Lung (tissue), 11 donors: ENCODE measurements at regions not wholly inside any gene's neighbourhood (a gene's known extent, or its start where the extent isn't known, plus 50 kb on each side); places are given as distances from the start of the nearest gene placed in this dataset.

ENCODE experiments used
- ATAC-seq: fragments of 200-7000 bp; cut with Tn5 transposase; one replicate; pipeline ENCODE4 v1.9.1; 2020; ENCODE audit warnings: moderate number of reproducible peaks; ENCODE audit not compliant: insufficient read depth, low FRiP score
- DNase-seq, 3 donors: peaks; one replicate each; pipeline ENCODE4 v3.0.0-alpha.2; 2013 to 2017
- H3K27ac ChIP-seq, 2 donors: one replicate each; pipeline ENCODE4 v1.5.1; 2013; ENCODE audit warnings: mild to moderate bottlenecking in 2 of 2, moderate library complexity in 2 of 2, control low read depth in 1 of 2, inconsistent platforms in 1 of 2, low read depth in 1 of 2, low read length in 1 of 2
- H3K27me3 ChIP-seq, 3 donors: one replicate each; pipeline ENCODE4 v1.5.1; 2013; ENCODE audit warnings: low read length in 2 of 3; ENCODE audit not compliant: control insufficient read depth in 3 of 3, insufficient read depth in 3 of 3
- H3K36me3 ChIP-seq, 4 donors: one replicate each; pipeline ENCODE4 v1.5.1; 2013; ENCODE audit warnings: low read length in 4 of 4, mild to moderate bottlenecking in 1 of 4, moderate library complexity in 1 of 4; ENCODE audit not compliant: control insufficient read depth in 4 of 4, insufficient read depth in 4 of 4
- H3K4me1 ChIP-seq, 5 donors: one replicate each; pipeline ENCODE4 v1.5.1; 2013; ENCODE audit warnings: low read length in 5 of 5, mild to moderate bottlenecking in 2 of 5, moderate library complexity in 1 of 5; ENCODE audit not compliant: control insufficient read depth in 5 of 5, insufficient read depth in 5 of 5
- H3K4me3 ChIP-seq: one replicate; pipeline ENCODE4 v1.5.1; 2013; ENCODE audit warnings: mild to moderate bottlenecking, control low read depth, moderate library complexity
- H3K9ac ChIP-seq, 2 donors: one replicate each; pipeline ENCODE4 v1.5.1; 2013; ENCODE audit warnings: low read length in 2 of 2, control low read depth in 1 of 2; ENCODE audit not compliant: insufficient read depth in 1 of 2
- H3K9me3 ChIP-seq, 4 donors: one replicate each; pipeline ENCODE4 v1.5.1; 2013; ENCODE audit warnings: low read length in 3 of 4, mild to moderate bottlenecking in 1 of 4, moderate library complexity in 1 of 4; ENCODE audit not compliant: control insufficient read depth in 4 of 4, insufficient read depth in 3 of 4
- WGBS, 2 donors: extraction: QIAGEN DNeasy Blood & Tissue Kit; methylation state at CpG; one replicate each; pipeline ENCODE4 v1.1.7; 2013; 5-methylcytosine and 5-hydroxymethylcytosine counted together
- TF ChIP-seq, protein P1 (sequence below): IDR thresholded peaks from 2 replicates; pipeline ENCODE4 v1.5.1; 2012; ENCODE audit warnings: mild to moderate bottlenecking; ENCODE audit errors: control extremely low read depth, extremely low read depth
- donor health status: control.
- donor health status: control.
- donor health status: Bipolar disorder and iron deficiency.
- donor health status: healthy.
- donor health status: DM: yes; HTN: yes; CAD: no.

DNA sequence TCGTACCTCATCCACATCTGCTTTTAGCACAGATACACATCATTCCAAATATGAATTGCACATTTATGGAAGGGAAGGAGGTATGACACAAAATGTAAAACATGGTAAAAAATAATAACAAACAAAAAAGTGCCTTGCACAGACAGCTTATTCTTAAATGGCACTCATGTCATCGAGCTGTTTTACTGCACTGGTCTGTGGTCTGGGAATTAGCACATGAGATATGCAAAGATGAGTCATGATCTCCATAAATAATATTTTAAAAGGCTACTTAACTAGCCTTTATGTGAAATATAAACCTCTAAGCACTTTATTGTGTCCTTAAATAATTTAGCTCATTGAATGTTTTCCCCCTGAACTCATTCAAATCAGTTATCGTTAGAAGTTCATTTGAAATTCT is 142.2 kb upstream of the ZNF385D start:
- H3K4me1 ChIP-seq = peaks cover 0 to 12% (median 4%) of the 10 kb centered on the region in 5 donors
- H3K27me3 ChIP-seq = no peaks in the 10 kb centered on the region
- no peaks in the 10 kb centered on the region for H3K36me3 ChIP-seq
- TF ChIP-seq, protein P1, sequence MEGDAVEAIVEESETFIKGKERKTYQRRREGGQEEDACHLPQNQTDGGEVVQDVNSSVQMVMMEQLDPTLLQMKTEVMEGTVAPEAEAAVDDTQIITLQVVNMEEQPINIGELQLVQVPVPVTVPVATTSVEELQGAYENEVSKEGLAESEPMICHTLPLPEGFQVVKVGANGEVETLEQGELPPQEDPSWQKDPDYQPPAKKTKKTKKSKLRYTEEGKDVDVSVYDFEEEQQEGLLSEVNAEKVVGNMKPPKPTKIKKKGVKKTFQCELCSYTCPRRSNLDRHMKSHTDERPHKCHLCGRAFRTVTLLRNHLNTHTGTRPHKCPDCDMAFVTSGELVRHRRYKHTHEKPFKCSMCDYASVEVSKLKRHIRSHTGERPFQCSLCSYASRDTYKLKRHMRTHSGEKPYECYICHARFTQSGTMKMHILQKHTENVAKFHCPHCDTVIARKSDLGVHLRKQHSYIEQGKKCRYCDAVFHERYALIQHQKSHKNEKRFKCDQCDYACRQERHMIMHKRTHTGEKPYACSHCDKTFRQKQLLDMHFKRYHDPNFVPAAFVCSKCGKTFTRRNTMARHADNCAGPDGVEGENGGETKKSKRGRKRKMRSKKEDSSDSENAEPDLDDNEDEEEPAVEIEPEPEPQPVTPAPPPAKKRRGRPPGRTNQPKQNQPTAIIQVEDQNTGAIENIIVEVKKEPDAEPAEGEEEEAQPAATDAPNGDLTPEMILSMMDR = no peak
- H3K27ac ChIP-seq = peak overlapping the region in 1 of 2 donors; percentile 21
- WGBS, 2 donors = 77 to 81% methylated on average over 3 of the region's 3 CpGs
- no peak overlapping the region for H3K4me3 ChIP-seq
- H3K9me3 ChIP-seq = no peaks in the 10 kb centered on the region
- H3K9ac ChIP-seq = no peak overlapping the region
- no peak for DNase-seq
- ATAC-seq = no peak

DNA sequence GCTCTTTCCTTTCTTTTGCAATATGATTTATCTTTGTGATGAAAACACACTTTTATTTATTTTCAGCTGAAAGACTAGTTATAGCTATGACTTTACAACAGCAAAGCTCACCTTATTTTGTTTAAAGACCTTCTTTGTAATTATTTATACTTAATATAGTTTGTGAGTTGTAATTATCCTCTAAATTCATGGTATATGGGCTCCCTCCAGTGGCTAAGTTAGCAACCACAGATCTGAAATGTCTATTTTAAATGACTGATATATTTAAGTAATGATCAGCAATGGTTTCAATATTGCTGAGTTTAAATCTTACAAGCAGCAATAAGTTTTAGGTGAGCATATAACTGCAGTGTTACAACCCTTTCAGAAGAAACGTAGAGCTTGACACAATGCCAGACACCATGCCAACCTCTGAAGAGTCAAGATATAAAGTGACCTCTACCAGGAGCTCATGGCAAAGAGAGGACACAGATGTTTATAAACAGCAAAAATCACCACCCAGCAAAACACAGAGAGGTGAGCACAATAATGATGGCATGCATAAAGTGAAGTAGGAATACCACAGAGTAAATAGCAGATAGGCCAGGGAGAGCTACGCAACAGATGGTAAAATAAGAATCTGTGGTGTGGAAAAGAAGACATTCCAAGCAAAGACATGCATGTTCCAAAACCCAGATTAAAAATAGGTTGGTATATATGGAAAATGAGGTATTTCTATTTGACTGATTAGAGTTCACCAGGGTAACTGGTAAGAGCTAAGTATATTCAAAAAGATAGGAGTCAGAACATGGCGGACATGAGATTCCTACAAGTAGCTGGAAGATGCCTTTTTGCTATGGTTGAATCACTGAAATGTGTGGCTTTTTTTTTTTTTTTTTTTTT is 143.7 kb upstream of the ZNF385D start:
- Histone ChIP-seq H3K4me3 (no peak overlapping the region), H3K9me3 (no peaks in the 10 kb centered on the region), H3K27me3 (no peaks in the 10 kb centered on the region), H3K36me3 (no peaks in the 10 kb centered on the region), H3K27ac (peak overlapping the region in 1 of 2 donors; percentile 68), H3K9ac (no peak overlapping the region), H3K4me1 (peaks cover 0 to 12% (median 4%) of the 10 kb centered on the region in 5 donors)
- DNase-seq (peak in 2 of 3 donors; percentile 59 to 69), ATAC-seq (no peak)
- WGBS, 2 donors = 69 to 70% methylated on average over 3 of the region's 3 CpGs
- TF ChIP-seq, protein P1 = peak; percentile 18

DNA sequence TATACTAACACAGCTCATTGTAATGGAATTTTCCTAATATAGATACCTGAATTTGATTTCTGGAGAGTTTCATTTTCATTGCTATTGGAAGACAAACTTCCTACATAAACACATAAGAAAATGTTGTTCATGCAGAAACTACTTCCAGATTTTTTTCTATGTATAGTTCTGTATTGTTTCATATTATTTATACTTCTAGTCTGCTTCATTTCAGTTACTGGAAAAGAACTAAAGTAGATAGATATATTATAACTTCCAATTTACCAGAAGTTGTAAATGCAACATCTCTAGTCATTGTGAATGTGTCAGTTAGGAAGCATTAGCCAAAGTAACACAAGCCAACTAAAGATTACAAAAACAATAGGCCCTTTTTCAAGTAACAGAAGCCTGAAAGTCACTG is 147.3 kb upstream of the ZNF385D start:
- DNase-seq = no peak
- Histone ChIP-seq H3K27ac (no peak overlapping the region), H3K36me3 (no peaks in the 10 kb centered on the region), H3K9ac (no peak overlapping the region), H3K27me3 (no peaks in the 10 kb centered on the region), H3K4me1 (peaks cover 0 to 4% (median 0%) of the 10 kb centered on the region in 5 donors), H3K9me3 (no peaks in the 10 kb centered on the region), H3K4me3 (no peak overlapping the region)
- TF ChIP-seq, protein P1 = no peak
- ATAC-seq = no peak
